Liver (tissue), 3 donors: ENCODE measurements at regions not wholly inside any gene's neighbourhood (a gene's known extent, or its start where the extent isn't known, plus 50 kb on each side); places are given as distances from the start of the nearest gene placed in this dataset.

ENCODE experiments used
- CTCF ChIP-seq: fragments of 150-350 bp; IDR thresholded peaks from 2 replicates; pipeline ENCODE4 v1.5.1; 2017; ENCODE audit warnings: improper control_type of control experiment, low read depth, low read length; ENCODE audit not compliant: missing input control
- FOXA1 ChIP-seq: IDR thresholded peaks from 2 replicates; pipeline ENCODE4 v1.6.1; 2016; ENCODE audit warnings: antibody characterized with exemption
- GABPA ChIP-seq, 2 donors: IDR thresholded peaks in 1 of 2; conservative IDR thresholded peaks in 1 of 2; 2 replicates each; pipeline ENCODE4 v1.6.1; 2016; ENCODE audit warnings: antibody characterized with exemption in 2 of 2, mild to moderate bottlenecking in 1 of 2, moderate library complexity in 1 of 2
- JUND ChIP-seq, 2 donors: IDR thresholded peaks; 2 replicates each; pipeline ENCODE4 v1.6.1; 2016; ENCODE audit warnings: antibody characterized with exemption in 2 of 2
- MAX ChIP-seq: IDR thresholded peaks from 2 replicates; pipeline ENCODE4 v1.6.1; 2016; ENCODE audit warnings: antibody characterized with exemption
- RAD21 ChIP-seq, 2 donors: IDR thresholded peaks; 2 replicates each; pipeline ENCODE4 v1.6.1; 2016; ENCODE audit warnings: antibody characterized with exemption in 2 of 2, mild to moderate bottlenecking in 2 of 2
- REST ChIP-seq: IDR thresholded peaks from 2 replicates; pipeline ENCODE4 v1.6.1; 2016; ENCODE audit warnings: antibody characterized with exemption, mild to moderate bottlenecking
- RXRA ChIP-seq, 2 donors: IDR thresholded peaks; 2 replicates each; pipeline ENCODE4 v1.6.1; 2017 to 2018; ENCODE audit warnings: antibody characterized with exemption in 2 of 2, mild to moderate bottlenecking in 1 of 2
- SP1 ChIP-seq: IDR thresholded peaks from 2 replicates; pipeline ENCODE4 v1.6.1; 2018; ENCODE audit warnings: antibody characterized with exemption, mild to moderate bottlenecking
- TAF1 ChIP-seq: conservative IDR thresholded peaks from 2 replicates; pipeline ENCODE4 v1.6.1; 2016; ENCODE audit warnings: antibody characterized with exemption, mild to moderate bottlenecking
- YY1 ChIP-seq: IDR thresholded peaks from 2 replicates; pipeline ENCODE4 v1.6.1; 2016; ENCODE audit warnings: antibody characterized with exemption, mild to moderate bottlenecking
- ZBTB33 ChIP-seq: IDR thresholded peaks from 2 replicates; pipeline ENCODE4 v1.6.1; 2016; ENCODE audit warnings: antibody characterized with exemption
- donor health status: healthy.
- donor health status: healthy.

GRCh38 chr5:77867914-77868313 is 91.8 kb upstream of the TBCA start:
- no peak for TF ChIP-seq YY1
- TF ChIP-seq REST = no peak
- TF ChIP-seq SP1 = no peak
- TF ChIP-seq CTCF = no peak
- TF ChIP-seq MAX = no peak
- TF ChIP-seq TAF1 = no peak
- TF ChIP-seq GABPA (IDR thresholded peaks at IDR 0.05 in 1 of 2, conservative IDR thresholded peaks at IDR 0.05 in 1 of 2) = no peak
- TF ChIP-seq RAD21 (IDR thresholded peaks at IDR 0.05) = no peak
- no peak for TF ChIP-seq ZBTB33
- no peak for TF ChIP-seq JUND (IDR thresholded peaks at IDR 0.05)
- no peak for TF ChIP-seq FOXA1
- TF ChIP-seq RXRA (IDR thresholded peaks at IDR 0.05) = no peak
